Osteoblast (primary cell): ENCODE measurements at regions not wholly inside any gene's neighbourhood (a gene's known extent, or its start where the extent isn't known, plus 50 kb on each side); places are given as distances from the start of the nearest gene placed in this dataset.
"Not testable (repeated sequence)": the region's sequence is repeated elsewhere in the genome, so short reads cannot be mapped to it uniquely, and the experiment has no call there.

Experiments
- DNase-seq: peaks from one replicate; pipeline ENCODE4 v3.0.0; 2011; ENCODE audit warnings: low spot score, mixed read lengths; ENCODE audit not compliant: insufficient read length; ENCODE audit errors: missing footprints
- H2AFZ ChIP-seq: 2 replicates; pipeline ENCODE4 v1.6.0; 2011; ENCODE audit warnings: mild to moderate bottlenecking, low read length
- H3K27ac ChIP-seq: 2 replicates; pipeline ENCODE4 v1.5.1; 2011; ENCODE audit warnings: mild to moderate bottlenecking, low read depth, low read length, moderate library complexity
- H3K27me3 ChIP-seq: 2 replicates; pipeline ENCODE4 v1.6.0; 2012; ENCODE audit warnings: mild to moderate bottlenecking, control low read depth, inconsistent platforms, low read length, moderate library complexity; ENCODE audit not compliant: insufficient read depth
- H3K36me3 ChIP-seq: 2 replicates; pipeline ENCODE4 v1.5.1; 2011; ENCODE audit warnings: mild to moderate bottlenecking, low read length, control low read depth, moderate library complexity; ENCODE audit not compliant: insufficient read depth
- H3K4me1 ChIP-seq: 2 replicates; pipeline ENCODE4 v1.5.1; 2011; ENCODE audit warnings: mild to moderate bottlenecking, low read length, control low read depth, moderate library complexity; ENCODE audit not compliant: insufficient read depth
- H3K4me2 ChIP-seq: 2 replicates; pipeline ENCODE4 v1.6.0; 2011; ENCODE audit warnings: mild to moderate bottlenecking, low read length; ENCODE audit not compliant: insufficient read depth
- H3K4me3 ChIP-seq: fragments of 200-600 bp; sonication (generic); 3 replicates; pipeline ENCODE4 v1.5.1; 2012; ENCODE audit warnings: mild to moderate bottlenecking, low read length, inconsistent platforms; ENCODE audit not compliant: insufficient read depth
- H3K79me2 ChIP-seq: 2 replicates; pipeline ENCODE4 v1.6.0; 2012; ENCODE audit warnings: mild to moderate bottlenecking, low read length, control low read depth, inconsistent platforms; ENCODE audit not compliant: insufficient read depth
- H3K9me3 ChIP-seq: 2 replicates; pipeline ENCODE4 v1.5.1; 2011; ENCODE audit warnings: low read depth, low read length, control low read depth
- H4K20me1 ChIP-seq: 2 replicates; pipeline ENCODE4 v1.6.0; 2012; ENCODE audit warnings: mild to moderate bottlenecking, low read length, control low read depth; ENCODE audit not compliant: insufficient read depth
- TF ChIP-seq, protein P1 (sequence below): IDR thresholded peaks from 2 replicates; pipeline ENCODE4 v1.5.1; 2011; ENCODE audit warnings: mild to moderate bottlenecking, low read depth, low read length, moderate library complexity; ENCODE audit errors: extremely low read depth

DNA sequence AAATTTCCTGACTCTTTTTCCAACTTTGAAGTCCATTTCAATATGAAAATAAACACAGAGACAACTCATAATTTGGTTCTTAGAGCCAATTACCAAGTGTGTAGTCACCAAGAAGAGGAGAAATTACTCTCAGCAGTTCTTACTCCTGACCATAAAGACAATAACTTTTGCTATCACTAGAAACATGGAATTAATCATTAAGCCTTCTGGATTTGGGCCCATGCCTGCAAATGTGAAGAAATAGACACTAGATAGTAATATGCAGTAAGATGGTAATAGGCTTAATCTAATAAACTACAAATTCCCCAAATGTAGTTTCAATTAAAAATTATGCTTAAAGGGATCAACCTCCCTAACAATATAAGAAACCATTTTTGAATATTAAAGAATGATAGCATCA lies 185.1 kb upstream of the AGTR1 start:
- no peaks in the 10 kb centered on the region for H3K36me3 ChIP-seq
- H3K4me2 ChIP-seq: no peak overlapping the region
- H3K4me3 ChIP-seq: no peak overlapping the region
- H3K9me3 ChIP-seq: no peaks in the 10 kb centered on the region
- H2AFZ ChIP-seq: no peak overlapping the region
- H3K27me3 ChIP-seq: no peaks in the 10 kb centered on the region
- TF ChIP-seq, protein P1, sequence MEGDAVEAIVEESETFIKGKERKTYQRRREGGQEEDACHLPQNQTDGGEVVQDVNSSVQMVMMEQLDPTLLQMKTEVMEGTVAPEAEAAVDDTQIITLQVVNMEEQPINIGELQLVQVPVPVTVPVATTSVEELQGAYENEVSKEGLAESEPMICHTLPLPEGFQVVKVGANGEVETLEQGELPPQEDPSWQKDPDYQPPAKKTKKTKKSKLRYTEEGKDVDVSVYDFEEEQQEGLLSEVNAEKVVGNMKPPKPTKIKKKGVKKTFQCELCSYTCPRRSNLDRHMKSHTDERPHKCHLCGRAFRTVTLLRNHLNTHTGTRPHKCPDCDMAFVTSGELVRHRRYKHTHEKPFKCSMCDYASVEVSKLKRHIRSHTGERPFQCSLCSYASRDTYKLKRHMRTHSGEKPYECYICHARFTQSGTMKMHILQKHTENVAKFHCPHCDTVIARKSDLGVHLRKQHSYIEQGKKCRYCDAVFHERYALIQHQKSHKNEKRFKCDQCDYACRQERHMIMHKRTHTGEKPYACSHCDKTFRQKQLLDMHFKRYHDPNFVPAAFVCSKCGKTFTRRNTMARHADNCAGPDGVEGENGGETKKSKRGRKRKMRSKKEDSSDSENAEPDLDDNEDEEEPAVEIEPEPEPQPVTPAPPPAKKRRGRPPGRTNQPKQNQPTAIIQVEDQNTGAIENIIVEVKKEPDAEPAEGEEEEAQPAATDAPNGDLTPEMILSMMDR: no peak
- no peak overlapping the region for H3K27ac ChIP-seq
- H3K4me1 ChIP-seq: peaks cover 12% of the 10 kb centered on the region
- no peaks in the 10 kb centered on the region for H3K79me2 ChIP-seq
- no peaks in the 10 kb centered on the region for H4K20me1 ChIP-seq
- no peak for DNase-seq

DNA sequence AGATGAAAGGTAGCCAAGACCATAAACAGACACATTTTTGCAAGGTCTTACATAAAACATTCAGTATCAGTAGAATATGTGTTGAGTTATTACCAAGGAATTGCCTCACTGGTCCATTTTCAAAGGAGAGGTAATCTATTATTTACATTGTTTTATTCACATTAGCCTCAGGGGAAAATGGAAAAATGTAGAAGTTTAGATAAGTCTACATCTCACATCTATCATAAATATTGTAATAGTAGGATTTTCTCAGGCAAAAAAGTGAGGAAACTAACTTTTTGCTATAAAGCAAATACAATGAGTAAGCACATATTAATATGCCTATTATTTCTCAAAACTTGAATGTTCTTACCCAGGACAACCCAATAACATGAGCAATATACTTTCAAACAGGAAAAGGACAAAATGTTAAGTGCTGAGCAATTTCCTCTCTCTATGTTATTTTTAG lies 184.6 kb upstream of the AGTR1 start:
- Histone ChIP-seq H3K27me3 (no peaks in the 10 kb centered on the region), H3K9me3 (no peaks in the 10 kb centered on the region), H4K20me1 (no peaks in the 10 kb centered on the region), H2AFZ (no peak overlapping the region), H3K27ac (no peak overlapping the region), H3K79me2 (no peaks in the 10 kb centered on the region), H3K36me3 (no peaks in the 10 kb centered on the region), H3K4me1 (peaks cover 12% of the 10 kb centered on the region), H3K4me2 (no peak overlapping the region), H3K4me3 (no peak overlapping the region)
- DNase-seq: no peak
- TF ChIP-seq, protein P1: no peak

DNA sequence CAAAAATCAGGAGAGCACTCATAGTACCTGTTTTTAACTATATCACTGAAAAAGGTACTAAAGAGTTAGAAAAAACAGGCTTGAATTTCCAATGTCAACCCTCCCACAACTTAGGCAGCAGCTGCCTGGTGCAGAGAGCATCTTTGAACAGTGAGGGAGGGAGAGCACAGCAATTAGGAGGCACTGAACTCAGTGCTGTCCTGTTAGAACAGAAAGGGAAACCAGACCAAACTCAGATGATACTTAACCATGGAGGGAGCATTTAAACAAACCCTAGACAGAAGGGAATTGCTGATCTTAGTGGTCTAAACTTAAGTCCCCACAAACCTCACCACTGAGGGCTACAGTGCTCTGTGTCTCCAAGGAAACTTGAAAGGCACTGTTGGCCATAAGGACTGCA lies 179.2 kb upstream of the AGTR1 start:
- Histone ChIP-seq H3K4me1 (peaks cover 2% of the 10 kb centered on the region), H3K9me3 (no peaks in the 10 kb centered on the region), H3K4me3 (no peak overlapping the region), H3K4me2 (no peak overlapping the region), H3K27me3 (no peaks in the 10 kb centered on the region), H2AFZ (no peak overlapping the region), H4K20me1 (no peaks in the 10 kb centered on the region), H3K27ac (no peak overlapping the region), H3K36me3 (no peaks in the 10 kb centered on the region), H3K79me2 (no peaks in the 10 kb centered on the region)
- no peak for DNase-seq
- TF ChIP-seq, protein P1: no peak

DNA sequence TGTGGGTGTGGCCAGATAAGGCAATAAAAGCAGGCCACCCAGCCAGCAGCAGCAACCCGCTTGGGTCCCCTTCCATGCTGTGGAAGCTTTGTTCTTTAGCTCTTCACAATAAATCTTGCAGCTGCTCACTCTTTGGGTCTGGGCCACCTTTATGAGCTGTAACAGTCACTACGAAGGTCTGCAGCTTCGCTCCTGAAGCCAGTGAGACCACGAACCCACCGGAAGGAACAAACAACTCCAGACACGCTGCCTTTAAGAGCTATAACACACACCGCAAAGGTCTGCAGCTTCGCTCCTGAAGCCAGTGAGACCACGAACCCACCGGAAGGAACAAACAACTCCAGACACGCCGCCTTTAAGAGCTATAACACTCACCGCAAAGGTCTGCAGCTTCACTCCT lies 172.1 kb upstream of the AGTR1 start:
- H3K4me1 ChIP-seq, H3K27me3 ChIP-seq, H4K20me1 ChIP-seq, H3K9me3 ChIP-seq, H3K27ac ChIP-seq, H3K36me3 ChIP-seq, H3K4me3 ChIP-seq, DNase-seq, H3K4me2 ChIP-seq, H3K79me2 ChIP-seq, H2AFZ ChIP-seq: not testable (repeated sequence)
